BLaER1 (cell line): ENCODE measurements at regions not wholly inside any gene's neighbourhood (a gene's known extent, or its start where the extent isn't known, plus 50 kb on each side); places are given as distances from the start of the nearest gene placed in this dataset.

Source experiments
- H3K27ac ChIP-seq: shearing (Covaris generic); formaldehyde crosslinking; 2 replicates; pipeline ENCODE4 v1.8.1; 2022
- H3K27me3 ChIP-seq: shearing (Covaris generic); formaldehyde crosslinking; 2 replicates; pipeline ENCODE4 v1.8.1; 2022
- H3K36me3 ChIP-seq: shearing (Covaris generic); formaldehyde crosslinking; 2 replicates; pipeline ENCODE4 v1.8.1; 2022
- H3K4me1 ChIP-seq: shearing (Covaris generic); formaldehyde crosslinking; 2 replicates; pipeline ENCODE4 v1.8.1; 2022
- H3K4me2 ChIP-seq: shearing (Covaris generic); formaldehyde crosslinking; 2 replicates; pipeline ENCODE4 v1.8.1; 2022
- H3K4me3 ChIP-seq: shearing (Covaris generic); formaldehyde crosslinking; 2 replicates; pipeline ENCODE4 v1.8.1; 2022
- H3K9ac ChIP-seq: shearing (Covaris generic); formaldehyde crosslinking; 2 replicates; pipeline ENCODE4 v1.8.1; 2022
- H3K9me3 ChIP-seq: shearing (Covaris generic); formaldehyde crosslinking; 2 replicates; pipeline ENCODE4 v1.8.1; 2022
- H4K20me1 ChIP-seq: shearing (Covaris generic); formaldehyde crosslinking; 2 replicates; pipeline ENCODE4 v1.8.1; 2022
- Cebpa-rat ChIP-seq: shearing (Covaris generic); IDR thresholded peaks from 2 replicates; pipeline ENCODE4 v1.8.1; 2022

DNA sequence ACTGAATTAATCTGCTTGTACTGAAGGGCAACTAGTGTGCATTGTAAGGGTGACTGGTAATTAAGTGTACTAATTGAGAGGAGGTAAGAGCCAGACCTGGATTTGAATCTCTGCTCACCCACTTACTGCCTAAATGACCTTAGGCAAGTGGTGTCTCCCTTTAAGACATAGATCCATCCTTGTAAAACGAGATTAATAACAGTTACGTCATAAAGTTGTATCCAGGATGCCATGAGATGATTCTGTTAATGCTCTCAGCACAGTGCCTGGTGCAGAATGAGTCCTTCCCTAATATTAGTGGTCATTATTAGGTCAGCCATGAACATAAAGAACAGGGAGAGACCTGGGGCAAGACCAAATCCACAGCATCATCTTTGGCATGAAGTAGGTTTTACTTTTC, 470.1 kb downstream of the MAFB start:
- H3K4me1 ChIP-seq = no peaks in the 10 kb centered on the region
- H3K4me2 ChIP-seq = no peak overlapping the region
- H3K27ac ChIP-seq = no peak overlapping the region
- no peak for TF ChIP-seq Cebpa-rat
- no peaks in the 10 kb centered on the region for H4K20me1 ChIP-seq
- no peak overlapping the region for H3K4me3 ChIP-seq
- H3K27me3 ChIP-seq = no peaks in the 10 kb centered on the region
- H3K36me3 ChIP-seq = no peaks in the 10 kb centered on the region
- H3K9ac ChIP-seq = no peak overlapping the region
- no peaks in the 10 kb centered on the region for H3K9me3 ChIP-seq

- TF ChIP-seq Cebpa-rat = no peak
- Histone ChIP-seq H3K9me3 (no peaks in the 10 kb centered on the region), H3K4me2 (no peak overlapping the region), H3K4me1 (no peaks in the 10 kb centered on the region), H3K27me3 (no peaks in the 10 kb centered on the region), H3K36me3 (no peaks in the 10 kb centered on the region), H3K4me3 (no peak overlapping the region), H3K27ac (no peak overlapping the region), H4K20me1 (no peaks in the 10 kb centered on the region), H3K9ac (no peak overlapping the region)
These were observed 470.6 kb downstream of the MAFB start for GRCh38 chr20:40218316-40218969.

- no peak overlapping the region for H3K4me3 ChIP-seq
These were observed 481.4 kb downstream of the MAFB start for GRCh38 chr20:40207655-40208054.

DNA sequence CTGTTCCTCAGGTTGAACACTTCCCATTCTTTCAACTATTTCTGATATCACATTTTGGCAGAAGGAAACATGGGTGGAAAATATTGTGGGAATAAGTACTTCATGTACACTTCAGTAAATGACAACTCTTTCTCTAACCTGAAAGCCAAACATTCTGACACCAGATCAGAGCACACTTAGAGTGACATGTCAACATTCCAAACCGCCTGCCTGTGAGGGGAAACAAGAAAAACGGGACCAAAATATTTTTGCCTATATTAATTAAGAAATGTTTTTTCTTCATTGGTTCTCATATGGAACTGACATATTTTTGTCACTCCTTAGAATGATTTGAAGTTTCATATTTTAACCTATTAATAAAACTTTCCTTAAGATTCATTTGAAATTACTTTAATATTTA, 483.1 kb downstream of the MAFB start:
- H3K4me1 ChIP-seq = no peaks in the 10 kb centered on the region
- no peaks in the 10 kb centered on the region for H3K27me3 ChIP-seq
- no peak overlapping the region for H3K27ac ChIP-seq
- no peak overlapping the region for H3K4me3 ChIP-seq
- no peaks in the 10 kb centered on the region for H4K20me1 ChIP-seq
- no peak overlapping the region for H3K4me2 ChIP-seq
- no peaks in the 10 kb centered on the region for H3K9me3 ChIP-seq
- H3K36me3 ChIP-seq = no peaks in the 10 kb centered on the region
- H3K9ac ChIP-seq = no peak overlapping the region
- TF ChIP-seq Cebpa-rat = no peak

More at GRCh38 chr20:40207655-40208054, 481.4 kb downstream of the MAFB start:
- Histone ChIP-seq H3K9ac (no peak overlapping the region), H3K4me2 (no peak overlapping the region), H3K4me1 (no peaks in the 10 kb centered on the region), H3K27me3 (no peaks in the 10 kb centered on the region), H3K36me3 (no peaks in the 10 kb centered on the region), H4K20me1 (no peaks in the 10 kb centered on the region), H3K9me3 (no peaks in the 10 kb centered on the region), H3K27ac (no peak overlapping the region)
- TF ChIP-seq Cebpa-rat = no peak

DNA sequence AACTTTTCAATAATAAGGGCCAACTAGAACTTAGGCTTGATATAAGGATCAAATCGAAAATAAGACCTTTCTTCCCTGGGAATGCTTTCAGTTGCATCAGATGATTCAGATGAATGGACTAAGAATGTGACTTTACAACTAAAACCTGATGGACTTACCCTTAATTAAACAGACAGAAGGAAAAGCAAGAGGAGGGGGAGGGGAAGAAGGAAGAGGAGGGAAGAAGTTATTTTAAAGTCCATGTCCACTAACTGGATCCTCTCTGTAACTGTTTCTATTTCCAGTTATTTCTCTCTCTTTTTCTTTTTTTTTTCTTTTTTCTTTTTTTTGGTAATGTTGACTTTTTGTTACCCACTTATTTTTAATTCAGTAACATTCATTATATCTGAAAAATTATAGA, 486.0 kb downstream of the MAFB start:
- no peak overlapping the region for H3K9ac ChIP-seq
- H4K20me1 ChIP-seq = no peaks in the 10 kb centered on the region
- H3K9me3 ChIP-seq = no peaks in the 10 kb centered on the region
- no peak overlapping the region for H3K27ac ChIP-seq
- no peak for TF ChIP-seq Cebpa-rat
- no peaks in the 10 kb centered on the region for H3K36me3 ChIP-seq
- no peaks in the 10 kb centered on the region for H3K27me3 ChIP-seq
- no peak overlapping the region for H3K4me3 ChIP-seq
- H3K4me2 ChIP-seq = no peak overlapping the region
- H3K4me1 ChIP-seq = no peaks in the 10 kb centered on the region

- Histone ChIP-seq H3K4me2 (no peak overlapping the region), H3K27ac (no peak overlapping the region), H3K4me1 (no peaks in the 10 kb centered on the region), H3K9ac (no peak overlapping the region), H3K27me3 (no peaks in the 10 kb centered on the region), H3K36me3 (no peaks in the 10 kb centered on the region), H4K20me1 (no peaks in the 10 kb centered on the region), H3K9me3 (no peaks in the 10 kb centered on the region), H3K4me3 (no peak overlapping the region)
- TF ChIP-seq Cebpa-rat = no peak
These were observed 491.3 kb downstream of the MAFB start for GRCh38 chr20:40197691-40198090.

DNA sequence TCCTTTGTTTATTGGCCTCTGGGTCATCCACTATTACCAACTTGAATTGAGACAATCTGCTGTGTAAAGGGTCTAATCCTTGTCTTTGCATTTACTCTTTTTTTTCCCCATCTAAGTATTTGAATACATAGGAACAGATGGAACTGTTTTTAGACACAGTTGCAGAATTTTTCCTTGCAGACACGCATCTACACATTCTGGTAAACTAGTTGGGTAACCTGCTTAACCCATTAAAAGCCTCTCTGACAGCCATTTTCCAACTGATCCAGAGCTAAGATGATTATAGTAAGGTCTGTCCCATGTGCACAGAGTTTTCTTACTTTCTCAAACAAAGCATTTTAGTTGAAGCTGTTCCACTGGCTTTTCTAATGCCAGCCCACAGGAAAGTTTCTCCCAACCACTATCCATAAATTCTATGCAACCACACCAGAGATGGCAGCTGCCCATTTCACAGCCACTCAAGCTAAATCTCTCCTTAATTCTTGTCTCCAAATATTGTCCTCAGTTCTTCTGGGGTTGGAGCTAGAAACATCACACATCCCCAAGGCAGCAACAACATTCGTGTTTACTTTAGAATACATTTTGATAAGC, 492.1 kb downstream of the MAFB start:
- no peak overlapping the region for H3K27ac ChIP-seq
- H3K9me3 ChIP-seq = no peaks in the 10 kb centered on the region
- H3K36me3 ChIP-seq = no peaks in the 10 kb centered on the region
- H3K9ac ChIP-seq = no peak overlapping the region
- no peaks in the 10 kb centered on the region for H3K27me3 ChIP-seq
- H3K4me1 ChIP-seq = no peaks in the 10 kb centered on the region
- TF ChIP-seq Cebpa-rat = no peak
- H3K4me3 ChIP-seq = no peak overlapping the region
- H4K20me1 ChIP-seq = no peaks in the 10 kb centered on the region
- H3K4me2 ChIP-seq = no peak overlapping the region

- Histone ChIP-seq H3K4me1 (no peaks in the 10 kb centered on the region), H3K9ac (no peak overlapping the region), H3K4me2 (no peak overlapping the region), H3K9me3 (no peaks in the 10 kb centered on the region), H3K27ac (no peak overlapping the region), H3K27me3 (no peaks in the 10 kb centered on the region), H3K36me3 (no peaks in the 10 kb centered on the region), H4K20me1 (no peaks in the 10 kb centered on the region), H3K4me3 (no peak overlapping the region)
- no peak for TF ChIP-seq Cebpa-rat
These were observed 493.3 kb downstream of the MAFB start for GRCh38 chr20:40195742-40196141.

GRCh38 chr20:40192529-40192928, 496.5 kb downstream of the MAFB start:
- TF ChIP-seq Cebpa-rat = no peak
- no peak overlapping the region for H3K9ac ChIP-seq
- no peak overlapping the region for H3K4me2 ChIP-seq
- no peaks in the 10 kb centered on the region for H3K27me3 ChIP-seq
- no peaks in the 10 kb centered on the region for H3K9me3 ChIP-seq
- H3K4me1 ChIP-seq = no peaks in the 10 kb centered on the region
- H3K4me3 ChIP-seq = no peak overlapping the region
- no peaks in the 10 kb centered on the region for H4K20me1 ChIP-seq
- no peak overlapping the region for H3K27ac ChIP-seq
- no peaks in the 10 kb centered on the region for H3K36me3 ChIP-seq

GRCh38 chr20:40192081-40192480, 497.0 kb downstream of the MAFB start:
- Histone ChIP-seq H3K9me3 (no peaks in the 10 kb centered on the region), H3K4me3 (no peak overlapping the region), H3K4me1 (no peaks in the 10 kb centered on the region), H3K9ac (no peak overlapping the region), H3K27ac (no peak overlapping the region), H3K4me2 (no peak overlapping the region), H3K27me3 (no peaks in the 10 kb centered on the region), H3K36me3 (no peaks in the 10 kb centered on the region), H4K20me1 (no peaks in the 10 kb centered on the region)
- TF ChIP-seq Cebpa-rat = no peak
